ENCODE measurements at regions not wholly inside any gene's neighbourhood (a gene's known extent, or its start where the extent isn't known, plus 50 kb on each side); places are given as distances from the start of the nearest gene placed in this dataset.

GRCh38 chr1:163414778-163415177, 93.0 kb downstream of the NUF2 start:
- no peaks in the 10 kb centered on the region for H4K20me1 ChIP-seq (ENCODE audit: insufficient read depth, low read length)
- ChIA-PET POLR2A (ENCODE audit: unreplicated experiment) (no interaction called here), CTCF (no interaction called here)
- DNase-seq (no peak), ATAC-seq (ENCODE audit: low read depth) (no peak)
- no peak overlapping the region for H2AK9ac ChIP-seq (replicated peaks; ENCODE audit: low read depth, low read length, poor library complexity)
- H3K9me1 ChIP-seq (ENCODE audit: insufficient read depth, low read length): no peaks in the 10 kb centered on the region
- no peak overlapping the region for H3K9ac ChIP-seq (ENCODE audit: low read depth, low read length)
- intact Hi-C loops (cut with micrococcal nuclease): loop anchor here (5.0 to 10.0 kb wide), 3 partner anchors 1200 to 1503 kb away; no protein-coding TSS in a partner anchor
- H3K4me3 ChIP-seq (ENCODE audit: insufficient read depth, low read depth, low read length): no peak overlapping the region
- no peak overlapping the region for H3K56ac ChIP-seq (ENCODE audit: extremely low read depth, insufficient read depth, low read length)
- H2AFZ ChIP-seq (replicated peaks; ENCODE audit: low read length, poor library complexity): no peak overlapping the region
- H3K18ac ChIP-seq (ENCODE audit: low read depth, low read length): no peak overlapping the region
- no peaks in the 10 kb centered on the region for H3K9me3 ChIP-seq (ENCODE audit: control insufficient read depth, insufficient read depth, low read length)
- no peak overlapping the region for H2BK15ac ChIP-seq (ENCODE audit: low read depth, low read length)
- no peak overlapping the region for H2BK120ac ChIP-seq (ENCODE audit: low read depth, low read length)
- H3K27ac ChIP-seq (ENCODE audit: insufficient read depth, low read length): no peak overlapping the region
- BruUV-seq (replicated peaks): no TSS peak
- TF ChIP-seq, protein P1, sequence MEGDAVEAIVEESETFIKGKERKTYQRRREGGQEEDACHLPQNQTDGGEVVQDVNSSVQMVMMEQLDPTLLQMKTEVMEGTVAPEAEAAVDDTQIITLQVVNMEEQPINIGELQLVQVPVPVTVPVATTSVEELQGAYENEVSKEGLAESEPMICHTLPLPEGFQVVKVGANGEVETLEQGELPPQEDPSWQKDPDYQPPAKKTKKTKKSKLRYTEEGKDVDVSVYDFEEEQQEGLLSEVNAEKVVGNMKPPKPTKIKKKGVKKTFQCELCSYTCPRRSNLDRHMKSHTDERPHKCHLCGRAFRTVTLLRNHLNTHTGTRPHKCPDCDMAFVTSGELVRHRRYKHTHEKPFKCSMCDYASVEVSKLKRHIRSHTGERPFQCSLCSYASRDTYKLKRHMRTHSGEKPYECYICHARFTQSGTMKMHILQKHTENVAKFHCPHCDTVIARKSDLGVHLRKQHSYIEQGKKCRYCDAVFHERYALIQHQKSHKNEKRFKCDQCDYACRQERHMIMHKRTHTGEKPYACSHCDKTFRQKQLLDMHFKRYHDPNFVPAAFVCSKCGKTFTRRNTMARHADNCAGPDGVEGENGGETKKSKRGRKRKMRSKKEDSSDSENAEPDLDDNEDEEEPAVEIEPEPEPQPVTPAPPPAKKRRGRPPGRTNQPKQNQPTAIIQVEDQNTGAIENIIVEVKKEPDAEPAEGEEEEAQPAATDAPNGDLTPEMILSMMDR (conservative IDR thresholded peaks at IDR 0.05; ENCODE audit: low read depth, low read length): no peak
- TF ChIP-seq POLR2A (IDR thresholded peaks at IDR 0.05; ENCODE audit: low read depth, low read length): no peak
- dilution Hi-C loops (cut with HindIII; ENCODE audit: low sequenced_read_pairs, unreplicated experiment): no loop called here
- no peaks in the 10 kb centered on the region; the same call in 1 of the 2 replicates for H3K27me3 ChIP-seq (ENCODE audit: control insufficient read depth, insufficient read depth, low read length)
- no peak overlapping the region for H2BK5ac ChIP-seq (ENCODE audit: low read depth, low read length, poor library complexity, severe bottlenecking)
- H4K8ac ChIP-seq (ENCODE audit: low read depth in 2 of 2, low read length in 2 of 2): no peak overlapping the region
- H2BK20ac ChIP-seq (ENCODE audit: low read depth, low read length): no peak overlapping the region
- H3K4ac ChIP-seq (ENCODE audit: low read depth, low read length): no peak overlapping the region
- in situ Hi-C loops (cut with MboI; ENCODE audit: low sequenced_read_pairs): loop anchor here (25.0 kb wide), 1 partner anchor 1648 kb away; no protein-coding TSS in a partner anchor
- no peak overlapping the region for H3K14ac ChIP-seq (replicated peaks; ENCODE audit: low read depth, low read length)
- H3K4me1 ChIP-seq (ENCODE audit: control insufficient read depth, insufficient read depth, low read length): no peaks in the 10 kb centered on the region
- H2AK5ac ChIP-seq (ENCODE audit: low read depth, low read length): no peak overlapping the region
- H3K79me1 ChIP-seq (ENCODE audit: low read depth in 1 of 2, low read length in 2 of 2): no peaks in the 10 kb centered on the region
- no peaks in the 10 kb centered on the region for H3K36me3 ChIP-seq (ENCODE audit: control insufficient read depth, insufficient read depth, low read length)
- H3K4me2 ChIP-seq (ENCODE audit: low read depth, low read length): no peak overlapping the region
- no CpG with 5 or more reads among the region's 3 CpGs for WGBS, 2 experiments (ENCODE audit: extremely low coverage in 2 of 2, insufficient read length in 1 of 2)
- no peak overlapping the region for H4K91ac ChIP-seq (ENCODE audit: insufficient read depth, low read depth, low read length)
- no peak overlapping the region for H3K23ac ChIP-seq (ENCODE audit: low read depth, low read length)
- no peak overlapping the region for H4K5ac ChIP-seq (ENCODE audit: low read depth, low read length)

Measured in IMR-90 (cell line).